Muscle of leg (tissue), 3 donors: ENCODE measurements at regions not wholly inside any gene's neighbourhood (a gene's known extent, or its start where the extent isn't known, plus 50 kb on each side); places are given as distances from the start of the nearest gene placed in this dataset.

Source experiments
- DNase-seq: peaks from one replicate; pipeline ENCODE4 v3.0.0; 2013
- H3K27ac ChIP-seq: one replicate; pipeline ENCODE4 v1.5.1; 2013; ENCODE audit warnings: mild to moderate bottlenecking, low read length, control low read depth
- H3K27me3 ChIP-seq: one replicate; pipeline ENCODE4 v1.6.1; 2013; ENCODE audit warnings: low read length; ENCODE audit not compliant: control insufficient read depth, insufficient read depth
- H3K36me3 ChIP-seq: one replicate; pipeline ENCODE4 v1.6.1; 2013; ENCODE audit warnings: low read length; ENCODE audit not compliant: control insufficient read depth, insufficient read depth
- H3K4me1 ChIP-seq: one replicate; pipeline ENCODE4 v1.6.1; 2013; ENCODE audit warnings: low read length; ENCODE audit not compliant: control insufficient read depth, insufficient read depth
- H3K4me3 ChIP-seq: one replicate; pipeline ENCODE4 v1.5.1; 2013; ENCODE audit warnings: low read length, control low read depth
- H3K9me3 ChIP-seq: replicated peaks from 2 replicates; pipeline ENCODE4 v1.6.1; 2013; ENCODE audit warnings: low read depth, low read length; ENCODE audit not compliant: control insufficient read depth
- WGBS: methylation state at CpG from one replicate; pipeline ENCODE4 v1.1.5; 2013; ENCODE audit warnings: missing lambda C conversion rate; ENCODE audit not compliant: insufficient coverage; 5-methylcytosine and 5-hydroxymethylcytosine counted together

- no peaks in the 10 kb centered on the region for H3K4me1 ChIP-seq
- H3K36me3 ChIP-seq, result no peaks in the 10 kb centered on the region
- H3K27me3 ChIP-seq, result no peaks in the 10 kb centered on the region
- H3K27ac ChIP-seq, result peak overlapping the region; percentile 29
- no peaks in the 10 kb centered on the region for H3K9me3 ChIP-seq
- H3K4me3 ChIP-seq, result no peak overlapping the region
- peak; percentile 78 for DNase-seq
- no CpG with 5 or more reads among the region's 4 CpGs for WGBS
Measured at GRCh38 chr7:18200266-18200665, 172.6 kb upstream of the PRPS1L1 start.

DNA sequence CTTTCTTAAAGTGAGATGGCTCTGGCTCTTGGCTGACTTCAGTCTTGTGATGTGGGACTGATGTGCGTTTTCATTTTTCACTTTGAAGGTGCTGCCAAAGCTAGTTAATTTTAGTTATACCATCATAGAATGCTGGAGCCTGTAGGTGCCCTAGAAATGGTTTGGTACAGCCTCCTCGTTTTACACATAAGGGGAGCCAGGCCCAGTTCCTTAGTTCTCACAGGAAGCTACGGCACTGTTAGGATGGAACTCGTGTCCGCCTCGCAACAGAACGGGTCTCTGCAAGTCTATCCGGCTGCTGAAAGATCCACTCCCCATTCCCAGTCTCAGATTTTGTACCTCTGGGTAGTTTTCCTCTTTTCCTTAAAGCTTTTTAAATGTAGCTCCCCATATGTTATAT is 173.2 kb upstream of the PRPS1L1 start:
- no peaks in the 10 kb centered on the region for H3K4me1 ChIP-seq
- peak overlapping the region; percentile 29 for H3K27ac ChIP-seq
- WGBS, result 40% methylated on average over 1 of the region's 8 CpGs
- H3K27me3 ChIP-seq, result no peaks in the 10 kb centered on the region
- no peaks in the 10 kb centered on the region for H3K36me3 ChIP-seq
- no peaks in the 10 kb centered on the region for H3K9me3 ChIP-seq
- no peak overlapping the region for H3K4me3 ChIP-seq
- peak; percentile 46 for DNase-seq

DNA sequence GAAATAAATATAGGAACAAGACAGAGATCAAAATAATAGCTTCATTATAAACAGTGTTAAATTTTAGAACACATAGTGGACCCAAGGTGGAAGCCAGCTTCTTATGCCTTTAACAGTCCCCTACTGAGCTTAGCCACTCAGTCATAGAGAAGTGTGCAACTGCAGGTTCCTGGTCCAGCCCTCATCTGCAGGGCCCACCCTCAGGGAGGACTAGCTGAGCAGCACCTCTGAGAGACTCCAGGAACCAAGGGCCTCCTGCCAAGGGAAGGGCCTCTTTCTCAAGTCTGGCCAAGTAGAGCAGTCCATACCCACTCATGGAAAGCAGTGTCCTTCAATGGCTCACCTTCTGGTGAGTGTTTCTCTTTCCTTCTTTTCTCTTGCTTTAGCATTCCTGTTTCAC is 173.7 kb upstream of the PRPS1L1 start:
- H3K27ac ChIP-seq, result peak overlapping the region; percentile 49
- peak; percentile 37 for DNase-seq

DNA sequence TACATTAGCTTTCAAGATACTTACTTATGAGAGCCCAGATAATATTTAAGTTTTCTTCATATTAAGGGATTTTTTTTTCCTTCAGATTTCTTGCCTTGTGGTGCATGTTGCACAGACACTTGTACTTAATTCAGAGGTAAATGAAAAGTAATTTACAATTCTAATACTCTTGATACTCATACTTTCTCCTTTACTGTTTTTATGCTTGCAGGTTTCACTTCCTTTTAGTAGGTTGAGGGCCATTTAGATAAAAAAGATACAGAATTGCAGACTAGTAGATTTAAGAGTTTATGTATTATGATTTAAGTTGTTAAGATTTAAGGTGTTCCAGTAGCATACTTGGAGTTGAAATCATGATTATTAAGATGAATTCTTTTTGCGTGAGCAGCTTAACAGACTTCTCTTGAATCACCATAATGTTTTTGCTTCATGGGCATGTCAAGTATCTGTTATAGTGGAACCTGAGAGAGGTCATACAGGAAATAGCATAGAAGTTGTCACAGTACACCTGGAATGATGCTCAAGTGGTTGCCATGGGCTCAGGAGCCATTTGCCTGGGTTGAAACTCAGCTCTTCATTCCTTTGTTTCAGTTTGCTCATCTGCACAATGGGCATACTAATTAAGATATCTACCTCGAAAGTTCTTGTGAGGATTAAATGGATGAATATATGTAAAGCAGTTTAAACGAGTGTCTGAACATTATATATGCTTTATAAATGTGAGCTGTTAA is 174.8 kb upstream of the PRPS1L1 start:
- H3K9me3 ChIP-seq, result no peaks in the 10 kb centered on the region
- H3K4me1 ChIP-seq, result no peaks in the 10 kb centered on the region
- no peaks in the 10 kb centered on the region for H3K36me3 ChIP-seq
- no peak for DNase-seq
- H3K27ac ChIP-seq, result no peak overlapping the region
- no CpG with 5 or more reads among the region's 3 CpGs for WGBS
- H3K4me3 ChIP-seq, result no peak overlapping the region
- no peaks in the 10 kb centered on the region for H3K27me3 ChIP-seq

More for the DNA sequence above, 173.7 kb upstream of the PRPS1L1 start:
- no peaks in the 10 kb centered on the region for H3K36me3 ChIP-seq
- H3K27me3 ChIP-seq, result no peaks in the 10 kb centered on the region
- H3K4me3 ChIP-seq, result no peak overlapping the region
- H3K4me1 ChIP-seq, result no peaks in the 10 kb centered on the region
- no peaks in the 10 kb centered on the region for H3K9me3 ChIP-seq

GRCh38 chr7:18206331-18206730 is 178.7 kb upstream of the PRPS1L1 start:
- Histone ChIP-seq H3K27ac (no peak overlapping the region), H3K27me3 (no peaks in the 10 kb centered on the region), H3K9me3 (no peaks in the 10 kb centered on the region), H3K36me3 (no peaks in the 10 kb centered on the region), H3K4me3 (no peak overlapping the region), H3K4me1 (no peaks in the 10 kb centered on the region)
- no CpG with 5 or more reads among the region's 1 CpG for WGBS
- peak; percentile 39 for DNase-seq

GRCh38 chr7:18208921-18209320 is 181.3 kb upstream of the PRPS1L1 start:
- H3K4me1 ChIP-seq, result no peaks in the 10 kb centered on the region
- H3K36me3 ChIP-seq, result no peaks in the 10 kb centered on the region
- H3K4me3 ChIP-seq, result no peak overlapping the region
- no CpG with 5 or more reads among the region's 1 CpG for WGBS
- no peaks in the 10 kb centered on the region for H3K27me3 ChIP-seq
- no peak overlapping the region for H3K27ac ChIP-seq
- no peaks in the 10 kb centered on the region for H3K9me3 ChIP-seq
- no peak for DNase-seq

DNA sequence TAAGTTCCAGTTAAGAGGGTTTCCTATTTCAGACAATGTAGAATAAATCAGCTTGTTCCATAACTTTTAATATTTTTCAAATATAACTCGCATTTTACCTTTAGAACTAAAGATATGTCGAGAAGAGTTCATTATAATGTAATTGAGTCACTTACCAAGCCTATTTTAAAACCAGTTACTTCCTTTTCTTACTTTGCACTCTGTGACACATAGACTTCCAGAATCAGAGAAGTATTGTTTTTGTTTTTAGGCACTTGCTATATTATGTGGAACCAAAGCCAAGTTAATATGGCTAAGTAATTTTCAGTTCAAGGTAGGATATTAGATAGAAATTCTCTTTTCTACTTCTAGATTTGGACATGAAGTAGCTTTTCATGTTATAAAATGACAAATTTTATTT is 182.7 kb upstream of the PRPS1L1 start:
- no CpG with 5 or more reads among the region's 2 CpGs for WGBS
- H3K27ac ChIP-seq, result no peak overlapping the region
- no peaks in the 10 kb centered on the region for H3K4me1 ChIP-seq
- H3K9me3 ChIP-seq, result no peaks in the 10 kb centered on the region
- H3K27me3 ChIP-seq, result no peaks in the 10 kb centered on the region
- no peak overlapping the region for H3K4me3 ChIP-seq
- no peaks in the 10 kb centered on the region for H3K36me3 ChIP-seq
- DNase-seq, result no peak

GRCh38 chr7:18210788-18211187 is 183.1 kb upstream of the PRPS1L1 start:
- Histone ChIP-seq H3K27ac (no peak overlapping the region), H3K4me3 (no peak overlapping the region), H3K9me3 (no peaks in the 10 kb centered on the region), H3K36me3 (no peaks in the 10 kb centered on the region), H3K4me1 (no peaks in the 10 kb centered on the region), H3K27me3 (no peaks in the 10 kb centered on the region)
- 60% methylated on average over 1 of the region's 3 CpGs for WGBS
- DNase-seq, result no peak

DNA sequence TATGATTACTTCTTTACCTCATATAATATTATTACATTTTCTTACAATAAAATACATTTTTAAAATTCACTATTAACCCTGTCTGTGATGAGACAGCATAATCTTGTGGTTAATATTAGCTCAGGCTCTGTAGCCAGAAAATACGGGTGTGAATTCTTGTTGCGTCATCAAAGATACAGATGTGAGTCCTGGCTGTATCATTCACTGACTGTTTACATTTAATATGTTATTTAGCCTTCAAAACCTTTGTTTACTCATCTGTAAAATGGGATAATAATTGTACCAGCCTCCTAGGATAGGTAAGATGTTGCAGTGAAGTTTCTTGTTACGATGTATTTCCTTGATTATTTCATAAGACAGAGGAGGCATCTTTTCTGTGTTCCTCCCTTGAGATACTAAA is 184.7 kb upstream of the PRPS1L1 start:
- H3K27me3 ChIP-seq, result no peaks in the 10 kb centered on the region
- H3K9me3 ChIP-seq, result no peaks in the 10 kb centered on the region
- DNase-seq, result no peak
- no peaks in the 10 kb centered on the region for H3K36me3 ChIP-seq
- no peak overlapping the region for H3K4me3 ChIP-seq
- WGBS, result 40% methylated on average over 1 of the region's 3 CpGs
- H3K27ac ChIP-seq, result no peak overlapping the region
- no peaks in the 10 kb centered on the region for H3K4me1 ChIP-seq

DNA sequence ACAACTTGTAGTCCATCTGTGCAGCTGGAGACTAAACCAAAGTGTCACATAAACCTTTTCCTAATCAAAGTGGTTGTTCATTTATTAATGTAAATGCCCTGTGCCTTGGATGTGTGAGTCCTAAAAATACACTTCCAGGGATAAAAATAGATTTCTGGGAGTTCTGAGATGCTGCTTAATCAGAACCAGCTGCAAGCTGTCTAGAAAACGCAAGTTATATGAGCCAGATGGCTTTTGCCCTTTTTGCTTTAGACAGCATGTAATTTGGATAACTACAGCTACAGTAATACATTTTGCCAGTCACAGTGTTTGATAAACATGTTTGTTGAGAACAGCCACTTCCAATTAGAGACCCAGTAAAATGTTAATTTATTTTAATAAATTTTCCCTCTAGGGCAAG is 185.1 kb upstream of the PRPS1L1 start:
- no peak overlapping the region for H3K27ac ChIP-seq
- no CpG with 5 or more reads among the region's 1 CpG for WGBS
- peak; percentile 87 for DNase-seq

GRCh38 chr7:18213652-18214051 is 186.0 kb upstream of the PRPS1L1 start:
- Histone ChIP-seq H3K27me3 (no peaks in the 10 kb centered on the region), H3K27ac (no peak overlapping the region), H3K9me3 (no peaks in the 10 kb centered on the region), H3K36me3 (no peaks in the 10 kb centered on the region), H3K4me3 (no peak overlapping the region), H3K4me1 (no peaks in the 10 kb centered on the region)
- DNase-seq, result peak; percentile 61
- no CpG with 5 or more reads among the region's 1 CpG for WGBS

More for the DNA sequence above, 185.1 kb upstream of the PRPS1L1 start:
- Histone ChIP-seq H3K27me3 (no peaks in the 10 kb centered on the region), H3K36me3 (no peaks in the 10 kb centered on the region), H3K9me3 (no peaks in the 10 kb centered on the region), H3K4me3 (no peak overlapping the region), H3K4me1 (no peaks in the 10 kb centered on the region)
